ENCODE measurements at regions not wholly inside any gene's neighbourhood (a gene's known extent, or its start where the extent isn't known, plus 50 kb on each side); places are given as distances from the start of the nearest gene placed in this dataset.

GRCh38 chr4:159042868-159043267 lies 60.0 kb upstream of the RAPGEF2 start:
- no peak for TF ChIP-seq CSRNP3 (CRISPR knock-in tag; IDR thresholded peaks at IDR 0.05)
- TF ChIP-seq ZFP30 (CRISPR knock-in tag; IDR thresholded peaks at IDR 0.05) = no peak
- TF ChIP-seq ZNF565 (CRISPR knock-in tag; conservative IDR thresholded peaks at IDR 0.05; ENCODE audit: low read depth) = no peak

Data from SK-N-SH treated with all-trans-retinoic acid at 6 μM for 48 hours (cell line).